Activated CD4-positive, alpha-beta memory T cell treated with anti-CD3 and anti-CD28 coated beads, Interleukin-2, amount 10 ng/mL, durations not matched to agents 7 days and 5 days (primary cell): ENCODE measurements at regions not wholly inside any gene's neighbourhood (a gene's known extent, or its start where the extent isn't known, plus 50 kb on each side); places are given as distances from the start of the nearest gene placed in this dataset.

ENCODE experiments used
- CTCF ChIA-PET: fragments of 350-600 bp; sonication (Branson Sonifier 250); formaldehyde crosslinking; loops from one replicate; lab custom pipeline; 2021; ENCODE audit warnings: antibody characterized with exemption, inconsistent platforms; lab: Charles Lee
- POLR2A ChIA-PET: fragments of 350-600 bp; sonication (Branson Sonifier 250); formaldehyde crosslinking; loops from one replicate; lab custom pipeline; 2021; ENCODE audit warnings: antibody characterized with exemption; lab: Charles Lee
- DNase-seq: peaks from one replicate; pipeline ENCODE4 v3.0.0-alpha.2; 2020
- H3K27ac Mint-ChIP-seq: one replicate; pipeline ENCODE4 v1.8.0; 2021; ENCODE audit warnings: mild to moderate bottlenecking, mixed read lengths
- H3K27me3 Mint-ChIP-seq: one replicate; pipeline ENCODE4 v1.8.0; 2021; ENCODE audit warnings: mixed read lengths
- H3K36me3 Mint-ChIP-seq: one replicate; pipeline ENCODE4 v1.8.0; 2021; ENCODE audit warnings: low read depth, mixed read lengths
- H3K4me1 Mint-ChIP-seq: one replicate; pipeline ENCODE4 v1.8.0; 2021; ENCODE audit warnings: mixed read lengths
- H3K4me3 Mint-ChIP-seq: one replicate; pipeline ENCODE4 v1.8.0; 2021; ENCODE audit warnings: mild to moderate bottlenecking, mixed read lengths
- H3K9me3 Mint-ChIP-seq: one replicate; pipeline ENCODE4 v1.8.0; 2021; ENCODE audit warnings: mixed read lengths

DNA sequence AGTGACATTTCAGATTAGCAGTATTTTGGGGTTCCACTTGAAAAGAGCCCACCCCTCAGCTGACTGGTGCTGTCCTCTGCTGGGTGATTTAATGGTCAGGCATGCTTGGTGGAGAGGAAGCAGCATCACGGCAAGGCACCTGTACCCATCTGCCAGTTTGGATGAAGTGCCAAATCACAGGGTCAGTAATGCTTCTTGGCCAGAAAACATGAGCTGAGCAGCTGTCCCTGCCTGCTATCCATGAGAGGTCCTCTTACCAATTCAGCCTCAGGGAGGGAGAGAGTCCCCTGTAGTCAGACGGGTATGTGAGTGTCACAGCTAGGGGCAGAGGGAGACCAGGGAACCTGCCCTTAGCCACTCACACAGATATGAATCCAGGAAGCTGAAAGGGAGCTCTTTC, 137.9 kb downstream of the SEC61B start:
- Mint-ChIP-seq H3K9me3 (no peaks in the 10 kb centered on the region), H3K4me1 (peaks cover 1% of the 10 kb centered on the region), H3K27ac (no peak overlapping the region), H3K4me3 (no peak overlapping the region), H3K27me3 (peaks cover 32% of the 10 kb centered on the region), H3K36me3 (no peaks in the 10 kb centered on the region)
- ChIA-PET POLR2A (no interaction called here), CTCF (no interaction called here)
- DNase-seq = no peak

DNA sequence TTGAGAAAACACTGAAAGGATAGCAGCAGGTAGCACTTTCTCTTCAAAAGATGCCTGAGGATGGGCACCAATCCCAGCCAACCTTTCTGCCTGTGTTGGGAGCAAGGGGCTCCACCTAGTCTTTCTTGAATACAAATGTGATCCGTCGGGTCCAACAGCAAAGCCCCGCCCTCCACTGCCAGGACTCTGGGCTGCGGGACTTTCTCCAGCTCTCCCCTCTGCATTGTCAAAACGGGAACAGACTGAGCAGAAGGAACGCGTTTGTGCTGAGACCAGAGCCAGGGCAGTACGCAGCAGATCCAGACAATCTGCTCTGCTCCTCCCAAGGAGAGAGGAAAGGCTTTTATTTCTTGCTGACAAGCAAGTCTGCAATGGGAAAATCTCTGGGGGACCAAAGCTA, 139.7 kb downstream of the SEC61B start:
- Mint-ChIP-seq H3K9me3 (no peaks in the 10 kb centered on the region), H3K27ac (no peak overlapping the region), H3K36me3 (no peaks in the 10 kb centered on the region), H3K4me1 (peaks cover 1% of the 10 kb centered on the region), H3K4me3 (no peak overlapping the region), H3K27me3 (peaks cover 26% of the 10 kb centered on the region)
- ChIA-PET CTCF (no interaction called here), POLR2A (no interaction called here)
- DNase-seq = no peak

DNA sequence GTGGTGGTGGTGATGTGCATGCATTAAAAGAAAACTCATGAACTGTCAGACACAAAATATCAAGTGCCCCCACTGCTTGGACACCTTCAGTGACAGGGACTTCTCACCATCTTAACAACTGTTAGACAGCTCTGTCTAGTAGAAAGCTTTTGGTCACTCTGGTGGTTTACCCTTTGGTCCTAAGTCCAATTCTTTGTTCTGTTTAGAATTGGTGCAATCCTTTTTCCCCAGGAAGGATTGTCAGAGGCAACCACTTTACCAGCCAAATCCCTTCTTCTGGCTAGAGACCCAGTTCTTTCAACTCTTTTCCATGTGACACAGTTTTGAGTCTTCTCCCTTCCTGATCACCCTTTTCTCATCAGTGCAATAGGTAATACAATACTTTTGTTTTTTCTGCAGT, 140.2 kb downstream of the SEC61B start:
- ChIA-PET POLR2A (no interaction called here), CTCF (no interaction called here)
- Mint-ChIP-seq H3K4me1 (peaks cover 4% of the 10 kb centered on the region), H3K9me3 (no peaks in the 10 kb centered on the region), H3K27me3 (peaks cover 30% of the 10 kb centered on the region), H3K36me3 (no peaks in the 10 kb centered on the region), H3K27ac (no peak overlapping the region), H3K4me3 (no peak overlapping the region)
- DNase-seq = no peak

DNA sequence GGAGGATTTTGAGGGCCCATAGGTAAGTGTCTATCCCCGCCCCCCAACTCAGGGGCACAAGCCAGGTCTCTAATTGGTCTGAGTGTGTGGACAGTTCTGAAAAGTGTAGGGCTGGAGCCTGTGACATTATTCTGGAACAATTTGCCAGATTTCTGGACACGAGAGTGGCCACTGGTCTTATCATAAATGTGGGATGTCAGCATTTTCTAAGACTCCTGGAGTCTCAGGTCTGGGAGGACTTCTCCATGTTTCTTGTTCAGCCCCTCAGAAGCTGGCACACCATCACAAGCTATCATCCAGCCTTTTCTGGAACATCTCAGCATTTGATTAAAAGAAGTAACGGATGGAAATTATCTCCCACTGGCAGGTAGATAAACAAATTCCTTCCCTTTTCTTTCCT, 141.4 kb downstream of the SEC61B start:
- H3K4me1 Mint-ChIP-seq = peaks cover 13% of the 10 kb centered on the region
- no peaks in the 10 kb centered on the region for H3K9me3 Mint-ChIP-seq
- no peak for DNase-seq
- POLR2A ChIA-PET = no interaction called here
- no peak overlapping the region for H3K27ac Mint-ChIP-seq
- H3K27me3 Mint-ChIP-seq = peaks cover 38% of the 10 kb centered on the region
- H3K4me3 Mint-ChIP-seq = no peak overlapping the region
- CTCF ChIA-PET = interaction anchor here (0.7 kb wide), 1 partner anchor 1583 kb away, joined by 3 read pairs; no protein-coding TSS in a partner anchor
- no peaks in the 10 kb centered on the region for H3K36me3 Mint-ChIP-seq

DNA sequence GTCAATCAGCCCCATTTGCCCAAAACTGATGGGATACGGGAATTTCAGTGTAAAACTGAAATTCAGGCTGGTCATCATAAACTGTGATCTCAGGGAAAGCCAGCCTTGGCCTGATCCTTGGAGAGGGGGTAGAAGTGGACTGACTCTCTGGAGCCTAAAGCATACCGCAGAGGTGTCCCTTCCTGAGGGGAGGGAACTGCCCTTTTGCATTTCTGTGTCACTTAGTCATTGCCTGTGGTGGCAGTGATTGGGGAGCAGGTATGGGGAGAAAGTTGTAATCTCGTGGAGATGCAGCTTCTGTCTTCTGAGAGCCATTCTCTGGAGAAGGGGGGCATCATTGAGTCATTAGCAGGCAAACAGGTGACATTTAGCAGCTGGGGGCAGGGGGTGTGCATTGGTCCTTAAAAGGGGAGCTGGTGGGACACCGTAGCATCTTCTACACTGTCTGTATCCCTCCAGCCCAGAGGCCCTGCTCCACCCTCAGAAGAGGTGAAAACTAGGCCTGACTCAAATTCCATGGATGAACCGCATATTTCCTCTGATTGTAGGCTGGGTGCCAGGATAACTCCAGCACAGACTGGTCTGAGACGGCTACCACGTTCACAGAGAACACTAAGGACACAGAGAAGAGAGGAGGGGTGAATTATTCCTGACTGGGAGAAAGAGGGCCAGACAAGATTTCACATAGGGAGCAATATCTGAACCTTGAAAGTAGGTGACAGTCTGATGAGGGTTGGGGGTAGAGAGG, 143.3 kb downstream of the SEC61B start:
- Mint-ChIP-seq H3K36me3 (no peaks in the 10 kb centered on the region), H3K27ac (no peak overlapping the region), H3K9me3 (no peaks in the 10 kb centered on the region), H3K4me3 (no peak overlapping the region), H3K4me1 (peaks cover 20% of the 10 kb centered on the region), H3K27me3 (peaks cover 48% of the 10 kb centered on the region)
- ChIA-PET CTCF (no interaction called here), POLR2A (no interaction called here)
- no peak for DNase-seq

DNA sequence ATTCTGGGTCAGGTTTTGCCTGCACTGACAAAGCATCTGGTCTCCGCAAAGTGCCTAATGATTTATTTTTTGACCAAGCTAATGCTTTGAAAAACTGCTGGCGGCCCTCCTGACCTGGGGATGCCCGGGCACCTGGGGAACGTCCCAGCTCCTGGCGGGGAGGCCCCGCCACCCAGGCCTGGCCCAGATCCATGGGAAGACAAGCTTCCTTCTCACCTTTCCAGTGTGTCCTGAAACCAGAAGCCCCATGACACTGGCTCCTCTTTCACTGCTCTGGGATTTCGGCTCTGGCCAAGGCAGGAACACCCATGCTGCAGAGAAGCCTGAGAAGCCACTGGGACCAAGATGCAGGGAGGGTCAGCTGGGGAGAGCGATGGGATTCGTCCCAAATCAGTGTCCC, 144.1 kb downstream of the SEC61B start:
- CTCF ChIA-PET = no interaction called here
- peaks cover 49% of the 10 kb centered on the region for H3K27me3 Mint-ChIP-seq
- no peak for DNase-seq
- H3K4me3 Mint-ChIP-seq = no peak overlapping the region
- no peaks in the 10 kb centered on the region for H3K36me3 Mint-ChIP-seq
- POLR2A ChIA-PET = no interaction called here
- H3K9me3 Mint-ChIP-seq = no peaks in the 10 kb centered on the region
- H3K4me1 Mint-ChIP-seq = peaks cover 20% of the 10 kb centered on the region
- no peak overlapping the region for H3K27ac Mint-ChIP-seq

DNA sequence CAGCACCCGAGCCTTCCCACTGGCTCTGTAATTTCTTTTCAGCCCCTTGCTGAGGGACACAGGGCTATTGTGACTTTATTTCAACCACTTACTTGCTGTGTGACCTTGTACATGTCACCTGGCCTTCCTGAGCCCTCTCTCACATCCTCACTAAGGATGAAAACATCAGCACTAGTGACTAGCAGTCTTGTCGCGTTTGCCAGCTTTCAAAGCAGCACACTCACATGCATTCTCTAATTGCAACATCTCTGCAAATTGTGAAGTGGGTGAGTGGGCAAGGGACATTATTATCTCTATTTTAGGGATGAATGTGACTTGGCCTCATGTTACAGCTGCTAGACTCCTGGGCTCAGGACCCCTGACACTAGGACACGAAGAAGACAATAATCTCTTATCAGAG, 144.5 kb downstream of the SEC61B start:
- Mint-ChIP-seq H3K9me3 (no peaks in the 10 kb centered on the region), H3K27ac (no peak overlapping the region), H3K4me1 (peaks cover 20% of the 10 kb centered on the region), H3K4me3 (no peak overlapping the region), H3K27me3 (peaks cover 46% of the 10 kb centered on the region), H3K36me3 (no peaks in the 10 kb centered on the region)
- DNase-seq = no peak
- CTCF ChIA-PET = no interaction called here
- POLR2A ChIA-PET = no interaction called here

DNA sequence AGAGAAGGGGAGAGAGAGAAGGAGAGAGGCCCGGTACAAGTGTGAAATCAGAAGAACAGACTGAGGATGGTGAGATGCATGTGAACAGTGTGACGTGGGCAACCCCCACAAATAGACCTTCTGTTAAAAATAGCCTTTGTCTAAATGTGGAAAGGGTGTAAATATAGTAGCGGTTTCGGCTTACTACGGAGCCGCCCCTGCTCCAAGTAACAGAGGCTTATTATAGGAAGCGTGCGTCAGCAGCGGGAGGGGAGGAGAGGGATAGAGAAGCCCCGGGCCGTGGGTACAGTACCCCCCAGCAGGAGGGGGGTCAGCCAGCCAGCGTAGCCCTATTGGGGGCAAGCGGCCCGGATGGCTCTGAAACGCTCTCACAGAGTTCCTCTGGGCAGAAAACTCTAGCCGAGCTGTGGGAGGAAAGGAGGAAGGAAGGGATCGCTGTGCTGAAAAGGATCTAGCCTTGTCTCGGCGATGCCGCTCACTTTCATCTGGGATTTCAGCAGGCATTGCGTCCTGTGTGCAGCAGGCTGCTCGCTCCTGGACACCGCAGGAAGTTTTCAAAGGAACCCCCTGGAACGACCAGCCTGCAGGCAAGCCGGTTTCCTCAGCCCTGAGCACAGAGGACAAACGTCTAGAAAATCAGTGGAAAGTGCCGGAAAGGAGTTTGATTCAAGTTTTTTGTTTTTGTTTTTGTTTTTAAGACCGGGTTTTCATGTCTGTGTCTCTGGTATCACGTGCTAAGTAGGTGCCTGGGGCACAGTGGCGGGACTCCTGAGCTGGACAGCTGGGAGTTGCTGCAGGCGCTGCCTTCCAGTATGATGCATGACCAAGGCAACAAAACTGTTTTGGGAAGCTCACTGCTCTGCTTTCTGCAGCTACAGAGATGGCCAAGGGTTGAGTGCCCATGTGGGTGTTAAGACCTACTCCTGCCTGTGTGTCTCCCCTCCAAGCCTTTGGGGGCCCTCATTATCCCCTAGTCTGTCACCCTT, 146.6 kb downstream of the SEC61B start:
- DNase-seq = no peak
- Mint-ChIP-seq H3K27ac (no peak overlapping the region), H3K36me3 (no peaks in the 10 kb centered on the region), H3K9me3 (no peaks in the 10 kb centered on the region), H3K27me3 (peaks cover 40% of the 10 kb centered on the region), H3K4me1 (peaks cover 19% of the 10 kb centered on the region), H3K4me3 (peak overlapping the region; percentile 22)
- CTCF ChIA-PET = no interaction called here
- POLR2A ChIA-PET = no interaction called here

DNA sequence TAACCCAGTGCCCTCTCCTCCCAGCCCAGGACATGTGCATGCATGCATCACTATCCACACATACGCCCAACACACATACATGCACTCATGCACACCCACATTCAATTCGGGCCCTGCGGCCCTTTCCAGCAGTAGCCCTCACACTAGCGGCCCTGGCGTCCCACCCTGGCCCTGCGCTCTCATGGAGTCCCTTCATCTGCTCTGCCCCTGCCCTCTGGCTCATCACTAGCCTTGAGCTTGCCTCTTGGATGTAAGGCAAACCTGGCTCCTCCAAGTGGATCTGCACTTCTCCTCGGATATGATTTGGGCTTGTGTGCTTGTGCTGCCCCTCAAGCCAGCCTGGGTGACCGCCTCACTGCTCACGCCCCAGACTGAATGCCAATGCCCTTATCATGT, 147.2 kb downstream of the SEC61B start:
- POLR2A ChIA-PET = no interaction called here
- peaks cover 19% of the 10 kb centered on the region for H3K4me1 Mint-ChIP-seq
- CTCF ChIA-PET = no interaction called here
- no peak overlapping the region for H3K4me3 Mint-ChIP-seq
- H3K9me3 Mint-ChIP-seq = no peaks in the 10 kb centered on the region
- DNase-seq = no peak
- no peak overlapping the region for H3K27ac Mint-ChIP-seq
- peaks cover 40% of the 10 kb centered on the region for H3K27me3 Mint-ChIP-seq
- H3K36me3 Mint-ChIP-seq = no peaks in the 10 kb centered on the region

DNA sequence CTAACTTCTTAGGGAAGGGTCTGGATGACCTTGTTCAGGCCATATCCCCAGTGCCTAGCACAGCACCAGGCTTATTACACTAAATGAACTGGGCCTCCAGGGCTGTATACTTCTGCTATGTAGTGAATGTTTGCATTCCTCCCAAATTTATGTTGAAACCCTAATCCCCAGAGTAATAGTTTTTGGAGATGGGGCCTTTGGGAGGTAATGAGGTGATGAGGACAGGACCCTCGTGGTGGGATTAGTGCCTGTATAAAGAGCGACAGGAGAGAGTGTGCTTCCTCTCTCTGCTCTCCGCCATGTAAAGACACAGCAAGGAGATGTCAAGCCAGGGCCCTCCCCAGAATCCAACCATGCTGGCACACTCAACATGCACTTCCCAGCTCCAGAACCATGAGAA, 148.3 kb downstream of the SEC61B start:
- H3K9me3 Mint-ChIP-seq = no peaks in the 10 kb centered on the region
- H3K36me3 Mint-ChIP-seq = no peaks in the 10 kb centered on the region
- DNase-seq = no peak
- H3K4me3 Mint-ChIP-seq = no peak overlapping the region
- H3K27ac Mint-ChIP-seq = no peak overlapping the region
- ChIA-PET POLR2A (no interaction called here), CTCF (no interaction called here)
- peaks cover 19% of the 10 kb centered on the region for H3K4me1 Mint-ChIP-seq
- H3K27me3 Mint-ChIP-seq = peaks cover 41% of the 10 kb centered on the region

DNA sequence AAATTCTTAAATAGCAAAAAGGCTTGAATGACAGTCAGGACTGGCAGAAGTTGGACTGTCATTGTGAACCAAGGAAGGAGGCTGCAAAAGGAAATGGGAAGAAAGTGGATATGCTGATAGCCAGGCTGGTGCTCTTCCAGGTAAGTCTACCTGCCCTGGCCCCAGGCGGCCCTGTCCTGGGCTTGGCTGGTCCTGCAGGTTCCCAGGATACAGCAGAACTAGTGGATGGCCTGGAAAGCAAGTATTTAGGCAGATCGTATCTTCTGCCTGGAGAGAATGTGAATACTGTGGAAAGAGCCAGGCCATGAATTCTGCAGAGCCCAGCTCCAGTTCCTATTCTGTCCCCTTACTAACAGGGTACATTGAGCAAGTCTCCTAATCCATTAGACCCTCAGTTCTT, 149.3 kb downstream of the SEC61B start:
- ChIA-PET POLR2A (no interaction called here), CTCF (no interaction called here)
- DNase-seq = no peak
- Mint-ChIP-seq H3K27ac (no peak overlapping the region), H3K27me3 (peaks cover 44% of the 10 kb centered on the region), H3K4me3 (no peak overlapping the region), H3K9me3 (no peaks in the 10 kb centered on the region), H3K4me1 (peaks cover 19% of the 10 kb centered on the region), H3K36me3 (no peaks in the 10 kb centered on the region)

DNA sequence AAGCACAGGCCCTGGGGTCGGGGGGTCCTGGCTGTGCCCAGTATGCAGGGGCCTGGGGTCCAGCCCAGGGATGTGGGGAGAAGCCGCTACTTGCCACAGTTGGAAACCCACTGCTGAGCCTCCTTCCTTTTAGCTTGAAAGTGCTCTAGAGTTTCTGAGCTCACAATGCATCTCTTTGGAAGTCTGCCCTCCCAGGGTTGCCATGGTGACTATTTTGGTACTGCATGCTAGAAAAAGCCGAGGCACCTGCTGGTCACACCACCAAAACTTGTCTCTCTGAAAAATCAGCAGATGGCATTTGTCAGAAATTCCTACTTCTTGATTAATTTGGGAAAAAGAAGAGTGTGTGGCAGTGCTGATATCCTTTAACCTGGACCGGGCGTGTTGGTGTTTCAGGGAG, 151.8 kb downstream of the SEC61B start:
- DNase-seq = no peak
- peaks cover 31% of the 10 kb centered on the region for H3K27me3 Mint-ChIP-seq
- H3K4me3 Mint-ChIP-seq = no peak overlapping the region
- no peak overlapping the region for H3K27ac Mint-ChIP-seq
- H3K4me1 Mint-ChIP-seq = peaks cover 3% of the 10 kb centered on the region
- H3K36me3 Mint-ChIP-seq = no peaks in the 10 kb centered on the region
- H3K9me3 Mint-ChIP-seq = no peaks in the 10 kb centered on the region
- POLR2A ChIA-PET = no interaction called here
- CTCF ChIA-PET = no interaction called here

DNA sequence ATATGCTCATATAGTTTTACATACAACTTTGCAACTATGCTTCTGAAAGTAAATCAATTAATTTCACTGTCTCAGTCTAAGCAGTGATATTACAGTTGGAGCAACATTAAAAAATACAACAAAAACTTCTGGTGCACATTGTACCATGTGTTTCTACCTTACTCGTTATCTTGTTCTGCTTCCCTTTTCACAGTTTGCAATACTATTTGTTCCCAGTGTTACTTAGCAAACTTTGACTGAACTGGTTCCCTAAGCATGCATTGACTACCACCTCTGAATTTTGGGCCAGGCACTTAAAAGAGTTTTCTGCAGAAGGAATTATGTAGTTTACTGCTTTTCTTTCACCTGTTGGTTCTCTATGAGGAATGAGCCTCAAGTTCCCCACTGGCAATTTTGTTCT, 152.7 kb downstream of the SEC61B start:
- DNase-seq = no peak
- Mint-ChIP-seq H3K27ac (no peak overlapping the region), H3K4me3 (no peak overlapping the region), H3K9me3 (no peaks in the 10 kb centered on the region), H3K4me1 (no peaks in the 10 kb centered on the region), H3K36me3 (no peaks in the 10 kb centered on the region), H3K27me3 (peaks cover 22% of the 10 kb centered on the region)
- ChIA-PET CTCF (no interaction called here), POLR2A (no interaction called here)
